ENCODE measurements at regions not wholly inside any gene's neighbourhood (a gene's known extent, or its start where the extent isn't known, plus 50 kb on each side); places are given as distances from the start of the nearest gene placed in this dataset.

- WGBS, 2 donors: 77 to 87% methylated on average over 2 of the region's 2 CpGs
- H3K9me3 ChIP-seq: no peaks in the 10 kb centered on the region
Measured at GRCh38 chr2:49403637-49404036, 249.3 kb upstream of the FSHR start.

GRCh38 chr2:49379406-49379805 lies 225.1 kb upstream of the FSHR start:
- TF ChIP-seq CTCF (IDR thresholded peaks at IDR 0.05): no peak
- no peak for TF ChIP-seq POLR2AphosphoS5 (IDR thresholded peaks at IDR 0.05)
- no peak for TF ChIP-seq POLR2A (IDR thresholded peaks at IDR 0.05)
- no peak for TF ChIP-seq EP300 (IDR thresholded peaks at IDR 0.05)
- H3K36me3 ChIP-seq: no peaks in the 10 kb centered on the region
- no peak for DNase-seq
- no peak overlapping the region for H3K27ac ChIP-seq
- no peaks in the 10 kb centered on the region for H3K9me3 ChIP-seq
- H3K27me3 ChIP-seq: no peaks in the 10 kb centered on the region
- intact Hi-C loops (cut with DNase I): no loop called here
- WGBS, 2 donors: 25 to 52% methylated on average over 1 of the region's 1 CpG
- no peaks in the 10 kb centered on the region for H3K4me1 ChIP-seq
- H3K4me3 ChIP-seq: no peak overlapping the region

More at GRCh38 chr2:49403637-49404036, 249.3 kb upstream of the FSHR start:
- Histone ChIP-seq H3K36me3 (no peaks in the 10 kb centered on the region), H3K27me3 (no peaks in the 10 kb centered on the region), H3K4me3 (no peak overlapping the region), H3K4me1 (no peaks in the 10 kb centered on the region), H3K27ac (no peak overlapping the region)
- DNase-seq: no peak
- TF ChIP-seq EP300 (IDR thresholded peaks at IDR 0.05) (no peak), CTCF (IDR thresholded peaks at IDR 0.05) (no peak), POLR2A (IDR thresholded peaks at IDR 0.05) (no peak), POLR2AphosphoS5 (IDR thresholded peaks at IDR 0.05) (no peak)
- intact Hi-C loops (cut with DNase I): no loop called here

- DNase-seq: no peak
- intact Hi-C loops (cut with DNase I): no loop called here
- TF ChIP-seq POLR2A (IDR thresholded peaks at IDR 0.05) (no peak), EP300 (IDR thresholded peaks at IDR 0.05) (no peak), CTCF (IDR thresholded peaks at IDR 0.05) (no peak), POLR2AphosphoS5 (IDR thresholded peaks at IDR 0.05) (no peak)
Measured at GRCh38 chr2:49371128-49371701, 216.9 kb upstream of the FSHR start.

GRCh38 chr2:49369650-49370049 lies 215.3 kb upstream of the FSHR start:
- Histone ChIP-seq H3K4me1 (no peaks in the 10 kb centered on the region), H3K4me3 (no peak overlapping the region), H3K9me3 (peaks cover 0 to 4% (median 0%) of the 10 kb centered on the region in 4 donors), H3K36me3 (no peaks in the 10 kb centered on the region), H3K27me3 (no peaks in the 10 kb centered on the region), H3K27ac (no peak overlapping the region)
- 73 to 81% methylated on average over 6 of the region's 6 CpGs for WGBS, 2 donors
- no peak for DNase-seq
- TF ChIP-seq EP300 (IDR thresholded peaks at IDR 0.05) (no peak), POLR2A (IDR thresholded peaks at IDR 0.05) (no peak), POLR2AphosphoS5 (IDR thresholded peaks at IDR 0.05) (no peak), CTCF (IDR thresholded peaks at IDR 0.05) (no peak)
- intact Hi-C loops (cut with DNase I): no loop called here

More at GRCh38 chr2:49371128-49371701, 216.9 kb upstream of the FSHR start:
- H3K4me1 ChIP-seq: no peaks in the 10 kb centered on the region
- H3K27ac ChIP-seq: no peak overlapping the region
- H3K9me3 ChIP-seq: peaks cover 0 to 4% (median 0%) of the 10 kb centered on the region in 4 donors
- no peaks in the 10 kb centered on the region for H3K27me3 ChIP-seq
- no peaks in the 10 kb centered on the region for H3K36me3 ChIP-seq
- H3K4me3 ChIP-seq: no peak overlapping the region

- WGBS, 2 donors: 52 to 68% methylated on average over 2 of the region's 2 CpGs
- no peak for DNase-seq
- TF ChIP-seq CTCF (IDR thresholded peaks at IDR 0.05): no peak
- no peak for TF ChIP-seq POLR2A (IDR thresholded peaks at IDR 0.05)
- TF ChIP-seq EP300 (IDR thresholded peaks at IDR 0.05): no peak
- TF ChIP-seq POLR2AphosphoS5 (IDR thresholded peaks at IDR 0.05): no peak
- Histone ChIP-seq H3K36me3 (no peaks in the 10 kb centered on the region), H3K4me3 (no peak overlapping the region), H3K9me3 (peaks cover 0 to 4% (median 0%) of the 10 kb centered on the region in 4 donors), H3K27me3 (no peaks in the 10 kb centered on the region), H3K27ac (no peak overlapping the region), H3K4me1 (no peaks in the 10 kb centered on the region)
- intact Hi-C loops (cut with DNase I): no loop called here
Measured at GRCh38 chr2:49369101-49369500, 214.8 kb upstream of the FSHR start.
